Activated T-helper 1 cell treated with Interleukin-2 at 50 U/mL for 16 hours (primary cell): ENCODE measurements at regions not wholly inside any gene's neighbourhood (a gene's known extent, or its start where the extent isn't known, plus 50 kb on each side); places are given as distances from the start of the nearest gene placed in this dataset.

Experiments
- DNase-seq: peaks from one replicate; pipeline ENCODE4 v3.0.0-alpha.2; 2020; ENCODE audit warnings: low read depth

DNA sequence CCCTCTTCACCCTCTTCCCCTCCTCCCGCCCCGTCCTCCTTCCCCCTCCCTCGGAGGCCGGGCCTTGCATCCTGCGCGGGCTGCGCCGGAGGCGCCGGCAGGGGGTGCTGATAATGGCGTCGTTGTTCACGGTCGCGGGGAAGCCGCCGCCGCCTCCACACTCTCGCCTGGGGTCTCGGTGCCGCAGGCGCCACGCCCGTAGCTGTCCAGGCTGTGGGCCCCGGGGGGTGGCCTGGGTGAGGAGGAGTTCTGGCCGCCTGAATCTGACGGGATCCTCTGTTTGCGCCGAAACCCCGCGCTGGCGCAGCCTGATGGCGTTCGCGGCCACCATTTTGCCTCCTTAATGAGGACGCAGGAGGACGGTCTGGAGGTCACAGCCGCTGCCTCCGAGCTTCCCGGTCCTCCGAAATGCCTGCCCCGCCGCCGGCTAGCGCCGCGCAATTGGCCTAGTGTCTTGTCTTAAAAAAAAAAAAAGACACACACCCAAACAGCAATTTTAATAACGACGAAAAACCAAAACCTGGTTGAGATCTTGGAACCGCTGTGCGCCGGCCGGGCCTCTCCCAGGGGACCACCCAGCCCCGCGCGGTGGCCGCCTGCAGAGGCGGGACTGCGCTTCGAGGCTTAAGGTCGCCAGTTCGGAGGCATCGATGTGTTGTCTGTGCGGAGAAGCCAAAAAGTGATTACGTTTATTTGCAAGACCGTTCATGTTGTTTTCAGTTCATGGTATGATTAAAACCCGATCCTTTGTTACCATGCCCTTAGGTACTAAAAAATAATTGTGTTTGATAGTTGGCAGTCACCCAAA lies 106.6 kb upstream of the HNRNPU start:
- DNase-seq = peak; percentile 89

DNA sequence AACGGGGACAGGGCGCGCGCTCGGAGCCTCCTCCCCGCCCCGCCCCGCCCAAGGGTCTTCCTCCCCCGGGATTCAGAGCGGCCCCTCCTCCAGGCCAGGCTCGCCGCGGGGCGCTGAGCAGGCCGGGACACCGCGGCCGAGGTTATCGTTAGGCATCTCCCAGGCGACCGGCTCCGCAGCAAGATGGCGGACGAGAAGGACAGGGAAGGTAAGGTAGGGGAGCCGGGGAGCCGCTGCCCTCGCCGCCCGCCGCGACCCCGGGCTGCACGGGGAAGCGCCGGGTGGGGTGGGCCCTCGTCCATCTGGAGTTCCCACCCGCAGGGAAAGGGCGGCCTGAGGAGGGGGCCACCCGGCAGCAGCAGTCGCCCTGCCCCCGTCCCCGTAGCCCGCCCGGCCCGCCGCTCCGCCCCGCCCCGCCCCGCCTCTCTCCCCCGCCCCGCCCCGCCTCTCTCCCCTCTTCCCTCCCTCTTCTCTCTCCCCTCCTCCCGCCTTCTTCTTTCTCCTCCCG lies 105.9 kb upstream of the HNRNPU start:
- DNase-seq = no peak

DNA sequence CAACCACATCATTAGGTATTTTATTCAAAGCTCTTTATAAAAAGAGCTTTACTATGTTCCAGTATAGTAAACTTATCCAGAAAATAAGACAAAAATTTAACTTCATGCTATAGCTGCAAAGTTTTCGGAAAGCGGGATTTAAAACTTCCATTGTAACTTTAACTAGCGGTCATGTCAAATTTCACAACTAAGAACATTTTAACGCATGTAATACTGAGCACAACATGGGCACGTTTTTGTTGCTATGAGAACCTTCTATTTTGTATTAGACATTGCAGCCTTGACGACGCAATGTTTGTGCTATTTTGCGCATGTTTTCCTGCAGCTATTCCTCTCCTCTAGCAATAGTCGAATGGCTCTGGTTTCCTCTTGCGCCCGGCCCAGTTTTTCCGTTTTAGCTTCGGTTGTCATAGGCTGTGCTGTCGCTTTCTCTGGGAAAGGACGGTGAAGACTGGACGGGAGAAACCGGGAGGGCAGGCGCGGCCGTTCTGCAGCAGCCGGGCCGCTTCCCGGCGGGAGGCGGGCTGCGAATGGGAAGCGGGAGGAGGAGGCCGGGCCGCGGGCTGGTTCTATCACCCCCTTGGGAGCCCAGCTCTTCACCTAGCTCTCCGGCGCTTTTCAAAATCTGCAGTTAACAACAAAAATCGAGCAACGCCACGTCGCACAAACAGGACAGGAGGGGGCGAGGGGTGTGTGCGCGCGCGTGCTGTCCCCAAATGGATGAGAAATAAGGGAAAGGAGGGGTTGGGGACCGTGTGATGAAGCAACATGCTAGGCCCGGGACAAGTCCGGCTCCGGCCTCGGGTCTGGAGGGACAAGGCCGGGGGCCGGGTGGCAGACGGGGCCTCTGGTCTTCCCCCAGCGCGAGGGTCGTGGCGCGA lies 105.3 kb upstream of the HNRNPU start:
- peak; percentile 41 for DNase-seq

DNA sequence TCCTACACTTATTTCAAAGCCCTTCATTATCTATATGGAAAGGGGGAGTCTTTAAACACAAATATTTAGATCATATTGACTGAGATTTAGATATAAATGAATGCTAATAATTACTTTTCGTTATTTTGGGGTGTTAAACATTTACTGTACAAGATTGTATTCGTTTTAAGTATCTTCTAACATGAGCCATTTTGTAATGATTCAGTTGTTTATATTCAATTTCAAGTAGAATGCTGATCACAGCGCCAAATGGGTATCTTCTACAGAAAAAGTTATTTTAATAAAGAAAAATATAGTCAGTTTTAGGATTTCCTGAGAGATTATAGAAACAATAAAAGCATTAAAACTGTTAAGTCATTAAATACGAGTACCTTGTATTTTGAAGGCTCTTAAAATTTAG lies 104.5 kb upstream of the HNRNPU start:
- no peak for DNase-seq

DNA sequence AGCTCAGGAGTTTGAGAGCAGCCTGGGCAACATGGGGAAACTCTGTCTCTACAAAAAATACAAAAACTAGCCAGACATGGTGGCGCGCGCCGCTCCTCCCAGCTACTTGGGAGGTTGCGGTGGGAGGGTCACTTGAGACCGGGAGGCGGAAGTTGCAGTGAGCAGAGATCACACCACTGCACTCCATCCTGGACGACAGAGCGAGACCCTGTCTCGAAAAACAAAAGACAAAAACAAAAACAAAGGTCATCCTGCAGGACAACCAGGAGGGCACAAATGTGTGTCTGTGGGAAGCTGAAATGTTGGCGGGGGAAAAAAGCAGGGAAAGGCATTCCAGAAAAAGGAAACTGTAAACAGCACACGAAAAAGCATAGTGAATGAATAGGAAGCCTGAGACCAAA lies 104.1 kb upstream of the HNRNPU start:
- DNase-seq = no peak

DNA sequence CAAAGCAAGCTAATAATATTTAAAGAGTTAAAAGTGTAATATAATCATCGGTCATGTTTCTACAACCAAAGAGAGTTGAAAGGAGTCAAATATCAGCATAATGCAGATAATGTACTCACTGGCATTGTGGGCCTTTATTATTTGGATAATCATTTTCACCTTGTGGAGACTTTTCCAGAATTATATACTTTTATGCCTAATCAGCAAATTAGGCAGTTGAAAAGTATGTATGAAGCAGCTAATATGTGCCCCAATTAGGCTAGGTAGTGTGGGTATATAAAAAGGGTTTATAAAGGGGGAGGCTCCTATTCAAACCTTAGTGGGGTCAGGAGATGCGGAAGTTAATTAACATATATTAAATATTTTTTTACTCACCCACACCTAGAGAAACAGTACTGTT lies 102.8 kb upstream of the HNRNPU start:
- no peak for DNase-seq

DNA sequence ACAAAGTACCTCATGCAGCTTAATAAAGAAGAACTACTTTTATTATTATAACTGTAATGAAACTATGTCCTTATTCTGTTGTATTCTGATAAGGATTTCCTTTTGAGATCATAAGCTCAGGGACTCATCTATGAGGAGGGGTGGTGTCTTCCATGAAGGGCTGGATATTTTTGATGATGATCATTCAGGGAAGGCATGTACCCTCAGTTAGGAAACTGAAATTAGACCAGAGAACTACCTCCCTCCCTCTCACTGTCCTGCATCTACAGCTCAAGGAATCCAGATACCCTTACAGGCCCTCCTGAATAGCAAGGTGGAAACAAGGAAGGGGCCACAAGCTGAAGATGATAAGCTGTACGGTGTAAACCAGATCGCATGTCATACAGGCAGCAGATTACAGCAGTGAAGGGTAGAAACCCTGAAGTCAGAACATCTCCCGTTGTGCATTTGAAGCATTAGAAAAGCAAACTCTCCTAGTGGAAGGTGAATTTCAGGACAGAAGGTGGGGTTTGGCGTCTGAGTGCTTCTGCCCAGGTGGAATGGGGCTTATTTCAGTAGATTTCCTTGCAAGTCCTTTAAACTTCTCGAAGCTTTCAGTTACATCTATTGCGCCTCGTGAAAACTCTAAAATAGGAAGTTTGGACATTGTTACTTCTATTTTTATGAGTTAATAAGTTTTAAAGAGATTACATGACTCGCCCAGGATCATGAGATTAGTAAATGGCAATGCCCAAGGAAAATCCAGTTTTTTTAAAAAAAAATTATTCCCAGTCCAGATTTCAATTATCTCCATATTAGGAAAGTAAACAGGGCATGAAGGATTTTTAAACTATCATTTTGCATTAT lies 101.1 kb upstream of the HNRNPU start:
- DNase-seq = no peak

DNA sequence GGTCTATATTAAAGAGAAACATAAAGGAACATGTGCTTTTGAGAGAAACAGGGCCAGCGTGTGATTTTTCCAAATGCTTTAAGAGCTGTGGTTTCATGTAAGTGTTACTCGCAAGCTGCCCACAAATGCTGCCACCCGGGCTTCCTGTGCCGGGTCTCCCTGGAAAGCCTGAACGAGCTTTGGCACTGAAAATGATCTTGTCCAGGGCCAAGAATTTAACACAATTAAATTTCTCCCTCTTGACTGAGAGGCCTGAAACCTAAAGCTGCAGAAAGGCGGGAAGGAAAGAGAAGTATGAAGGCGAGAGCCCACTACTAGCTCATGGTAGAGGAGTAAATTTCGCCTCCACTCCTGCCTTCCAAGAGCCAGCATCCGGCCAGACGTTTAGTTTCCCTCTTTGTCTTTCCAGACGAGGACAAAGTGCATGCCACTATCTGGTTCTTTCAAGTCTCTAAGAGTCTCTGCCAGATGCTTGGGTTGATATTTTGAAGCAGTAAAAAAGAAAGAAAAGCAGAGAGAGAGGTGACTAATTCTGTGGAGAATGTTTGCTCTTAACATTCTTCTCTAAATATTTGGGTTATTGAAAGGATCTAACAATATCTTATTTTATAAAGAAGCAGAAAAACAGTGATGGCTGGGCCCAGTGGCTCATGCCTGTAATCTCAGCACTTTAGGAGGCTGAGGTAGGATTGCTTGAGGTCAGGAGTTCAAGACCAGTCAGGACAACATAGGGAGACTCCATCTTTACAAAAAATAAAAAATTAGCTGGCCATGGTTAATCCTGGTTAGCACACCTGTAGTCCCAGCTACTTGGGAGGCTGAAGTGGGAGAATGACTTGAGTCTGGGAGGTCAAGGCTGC lies 100.0 kb upstream of the HNRNPU start:
- DNase-seq = no peak

DNA sequence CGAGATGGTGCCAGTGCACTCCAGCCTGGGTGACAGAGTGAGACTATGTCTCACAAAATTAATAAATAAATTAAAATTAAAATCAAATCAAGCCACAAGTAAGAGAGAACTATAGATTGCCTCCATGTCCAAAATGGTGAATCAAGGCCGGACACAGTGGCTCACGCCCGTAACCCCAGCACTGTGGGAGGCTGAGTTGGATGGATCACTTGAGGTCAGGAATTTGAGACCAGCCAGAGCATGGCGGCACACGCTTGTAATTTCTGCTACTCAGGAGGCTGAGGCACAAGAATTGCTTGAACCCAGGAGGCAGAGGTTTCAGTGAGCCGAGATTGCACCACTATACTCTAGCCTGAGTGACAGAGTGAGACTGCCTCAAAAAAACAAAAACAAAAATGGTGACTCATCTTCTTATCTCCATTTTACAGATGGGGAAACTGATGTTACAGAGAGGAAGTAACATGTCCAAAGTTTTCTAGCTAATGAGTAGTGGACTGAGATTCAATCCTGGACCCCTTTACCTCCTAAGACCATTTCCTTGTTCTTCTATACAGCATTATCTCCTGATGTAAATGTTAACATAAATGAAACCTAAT lies 99.0 kb upstream of the HNRNPU start:
- no peak for DNase-seq

DNA sequence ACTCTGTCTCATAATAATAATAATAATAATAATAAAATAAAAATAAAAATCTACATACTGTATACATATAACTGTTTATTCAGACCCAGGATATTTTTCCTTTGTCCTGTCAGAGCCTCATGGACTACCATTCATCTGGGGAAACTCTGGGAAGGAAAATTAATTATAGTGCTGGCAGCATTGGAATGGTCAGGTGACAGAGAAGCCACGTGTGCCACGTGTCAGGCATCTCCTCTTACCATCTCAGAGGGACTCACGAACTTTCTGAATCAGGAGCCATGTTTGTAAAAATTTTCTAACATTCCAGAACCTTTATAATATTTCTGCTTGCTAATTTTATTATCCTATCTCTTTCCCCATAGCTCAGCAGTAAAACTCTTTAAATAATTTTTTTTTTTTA lies 97.8 kb upstream of the HNRNPU start:
- no peak for DNase-seq

DNA sequence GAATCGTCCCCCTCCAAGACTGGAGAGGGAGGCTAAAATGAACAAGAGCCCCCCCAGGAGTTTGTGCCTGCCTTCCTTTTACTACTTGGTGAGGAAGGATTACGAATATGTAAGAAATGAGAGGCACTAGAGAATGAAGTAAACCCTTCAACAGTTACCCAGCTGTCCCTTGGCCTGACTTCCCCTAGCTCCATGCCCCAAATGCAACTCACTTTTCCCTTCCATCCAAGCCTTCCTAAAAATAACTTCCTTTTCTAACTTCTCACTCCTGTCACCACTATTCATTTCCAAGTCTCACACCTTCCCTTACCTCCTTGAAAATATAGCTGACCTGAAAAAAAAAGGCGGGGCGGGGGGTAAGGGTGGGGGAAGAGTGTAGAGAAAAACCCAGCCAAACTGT lies 96.6 kb upstream of the HNRNPU start:
- no peak for DNase-seq

DNA sequence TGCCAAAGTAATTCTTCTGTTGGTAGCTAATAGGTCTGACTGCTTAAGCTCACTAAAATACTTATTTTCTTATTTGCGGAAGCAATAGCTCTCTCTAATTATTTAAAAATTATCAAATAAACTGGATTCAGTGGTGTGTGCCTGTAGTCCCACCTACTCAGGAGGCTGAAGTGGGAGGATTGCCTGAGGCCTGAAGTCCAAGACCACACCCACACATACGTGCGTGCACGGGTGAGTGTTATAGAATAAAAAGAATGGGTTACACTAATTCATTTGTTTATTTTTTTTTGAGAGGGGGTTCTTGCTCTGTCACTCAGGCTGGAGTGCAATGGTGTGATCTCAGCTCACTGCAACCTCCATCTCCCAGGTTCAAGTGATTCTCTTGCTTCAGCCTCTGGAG lies 94.2 kb upstream of the HNRNPU start:
- DNase-seq = no peak

DNA sequence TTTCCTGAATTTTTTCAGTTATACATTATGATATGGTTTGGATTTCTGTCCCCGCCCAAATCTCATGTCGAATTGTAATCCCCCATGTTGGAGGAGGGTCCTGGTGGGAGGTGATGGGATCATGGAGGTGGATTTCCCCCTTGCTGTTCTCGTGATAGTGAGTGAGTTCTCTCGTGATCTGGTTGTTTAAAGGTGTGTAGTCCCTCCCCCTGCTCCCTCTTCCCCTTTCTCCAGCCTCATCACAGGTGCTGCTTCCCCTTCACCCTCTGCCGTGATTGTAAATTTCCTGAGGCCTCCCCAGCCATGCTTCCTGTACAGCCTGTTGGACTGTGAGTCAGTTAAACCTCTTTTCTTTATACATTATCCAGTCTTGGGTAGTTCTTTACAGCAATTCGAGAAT lies 93.2 kb upstream of the HNRNPU start:
- no peak for DNase-seq

DNA sequence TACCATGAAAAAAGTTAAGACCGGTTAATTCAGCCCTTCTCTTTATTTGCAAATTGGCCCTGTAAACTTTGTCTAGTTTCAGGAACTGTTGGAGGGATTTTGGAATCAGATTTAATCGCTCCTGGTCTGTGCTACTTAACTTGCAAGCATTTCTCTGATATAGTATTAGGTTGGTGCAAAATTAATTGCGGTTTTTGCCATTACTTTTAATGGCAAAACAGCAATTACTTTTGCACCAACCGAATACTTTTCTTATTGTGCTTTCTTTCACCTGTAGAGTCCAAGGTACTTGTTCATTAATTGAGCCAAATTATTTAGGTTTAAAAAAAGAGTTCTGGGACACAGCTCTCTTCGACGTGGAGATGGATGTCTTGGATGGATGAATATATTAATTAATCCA lies 92.8 kb upstream of the HNRNPU start:
- no peak for DNase-seq

DNA sequence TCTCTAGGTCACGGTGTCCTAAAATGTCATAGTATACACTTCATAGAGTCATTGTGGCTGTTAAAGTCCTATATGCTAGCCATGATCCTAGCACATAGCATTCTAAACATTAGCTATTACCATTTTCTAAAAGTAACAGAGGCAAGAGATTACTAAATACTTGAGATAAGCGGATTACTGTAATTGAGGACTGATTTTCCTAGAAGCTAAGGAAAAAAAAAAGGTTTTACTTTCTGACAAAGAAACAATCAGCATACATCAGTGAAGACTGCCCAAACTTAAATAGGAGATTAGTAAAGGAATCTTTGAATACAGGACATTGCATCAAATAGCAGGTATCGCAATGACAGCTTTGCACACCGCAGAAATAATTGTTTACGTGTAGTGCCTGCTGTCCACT lies 91.3 kb upstream of the HNRNPU start:
- no peak for DNase-seq

DNA sequence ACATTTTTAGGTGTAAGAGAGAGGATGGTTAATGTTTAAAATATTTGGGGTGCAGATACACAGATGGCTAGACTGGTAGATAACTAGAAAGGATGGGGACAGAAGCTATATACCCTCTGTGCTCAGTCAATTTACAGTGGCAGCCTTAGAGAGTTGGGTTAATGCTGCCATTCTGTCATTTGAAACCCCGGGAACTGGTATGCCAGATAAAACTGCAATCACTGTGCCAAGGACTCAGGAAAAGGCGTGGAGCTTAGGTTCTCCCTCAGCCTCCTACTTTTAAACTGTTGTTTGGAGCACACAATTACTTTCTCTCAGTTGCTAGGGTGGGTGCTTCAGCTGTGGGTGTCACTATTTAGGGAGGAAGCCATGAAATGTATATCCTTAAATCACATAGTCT lies 90.0 kb upstream of the HNRNPU start:
- no peak for DNase-seq

DNA sequence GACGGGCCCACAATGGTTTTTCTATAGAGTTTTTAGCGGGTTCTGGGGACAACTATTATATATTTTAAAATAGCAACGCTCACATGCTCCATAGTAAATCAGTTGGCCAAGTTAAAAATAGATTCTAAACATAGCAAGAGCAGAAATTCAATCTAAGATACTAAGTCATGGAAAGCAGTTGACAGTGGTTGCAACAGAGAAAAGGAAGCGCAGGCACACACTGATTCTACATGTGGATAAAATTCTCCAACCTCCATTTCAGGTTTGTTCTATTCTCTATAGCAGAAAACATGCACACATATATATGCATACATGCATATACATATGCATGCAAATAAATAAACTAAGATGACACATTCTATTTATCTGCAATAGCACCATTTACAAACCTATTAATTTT lies 89.6 kb upstream of the HNRNPU start:
- no peak for DNase-seq

DNA sequence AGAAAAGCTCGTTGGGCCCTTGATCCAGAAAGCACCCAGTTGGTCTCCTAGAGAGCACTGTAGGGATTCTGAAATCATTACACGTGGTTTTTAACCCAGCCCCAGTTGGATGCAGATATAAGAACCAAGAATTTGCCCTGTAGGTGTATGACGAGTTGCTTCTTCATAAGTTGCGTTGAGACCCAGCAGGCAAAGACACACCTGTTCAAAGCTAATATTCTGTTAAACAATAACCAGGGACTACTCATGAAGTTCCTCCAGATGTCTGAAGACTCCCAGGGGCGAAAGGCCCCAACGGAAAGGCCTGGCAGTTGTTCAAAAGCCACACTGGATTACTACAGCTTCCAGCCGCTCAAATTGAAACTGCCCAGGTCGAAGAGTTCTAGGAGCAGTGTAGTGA lies 88.6 kb upstream of the HNRNPU start:
- no peak for DNase-seq

DNA sequence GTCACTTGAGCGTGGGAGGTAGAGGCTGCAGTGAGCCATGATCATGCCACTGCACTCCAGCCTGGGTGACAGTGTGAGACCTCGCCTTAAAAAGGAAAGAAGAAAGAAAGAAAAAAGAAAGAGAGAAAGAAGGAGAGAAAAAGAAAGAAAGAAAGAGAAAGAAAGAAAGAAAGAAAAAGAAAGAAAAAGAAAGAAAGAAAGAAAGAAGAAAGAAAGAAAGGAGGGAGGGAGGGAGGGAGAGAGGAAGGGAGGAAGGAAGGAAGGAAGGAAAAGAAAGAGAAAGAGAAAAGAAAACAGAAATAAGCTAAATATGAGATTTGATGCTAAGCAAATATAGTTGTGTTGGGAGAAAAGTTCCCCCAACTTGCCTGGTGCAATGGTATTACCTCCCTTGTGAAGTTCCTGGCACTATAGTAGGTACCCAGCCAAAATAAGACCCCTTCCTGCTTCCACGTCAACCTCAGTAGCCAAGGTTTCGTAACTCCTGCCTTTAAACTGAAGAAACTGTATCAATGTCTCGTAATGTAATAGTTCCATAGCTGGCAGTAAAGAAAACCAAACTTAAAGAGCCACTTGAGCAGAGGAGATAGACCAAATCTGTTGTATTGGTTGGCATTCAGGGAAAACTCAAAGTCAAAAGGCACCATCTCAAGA lies 88.1 kb upstream of the HNRNPU start:
- no peak for DNase-seq

DNA sequence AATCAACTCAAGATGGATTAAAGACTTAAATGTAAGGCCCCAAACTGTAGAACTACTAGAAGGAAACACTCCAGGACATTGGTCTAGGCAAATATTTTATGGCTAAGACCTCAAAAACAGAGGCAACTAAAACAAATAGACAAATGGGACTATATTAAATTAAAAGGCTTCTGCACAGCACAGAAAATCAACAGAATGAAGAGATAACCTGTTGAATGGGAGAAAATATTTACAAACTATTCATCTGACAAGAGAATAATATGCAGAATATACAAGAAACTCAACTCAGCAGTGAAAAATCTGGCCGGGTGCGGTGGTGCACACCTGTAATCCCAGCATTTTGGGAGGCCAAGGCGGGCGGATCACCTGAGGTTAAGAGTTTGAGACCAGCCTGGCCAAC lies 84.1 kb upstream of the HNRNPU start:
- no peak for DNase-seq
